IMR-90 (cell line): ENCODE measurements at regions not wholly inside any gene's neighbourhood (a gene's known extent, or its start where the extent isn't known, plus 50 kb on each side); places are given as distances from the start of the nearest gene placed in this dataset.
A peak's percentile ranks its signal among the peaks of the same experiment; 100 is the strongest.

Source experiments
- ATAC-seq: fragments of 200-7000 bp; cut with Tn5 transposase; 2 replicates; pipeline ENCODE4 v1.9.1; 2020; ENCODE audit warnings: low read depth, mild to moderate bottlenecking, moderate library complexity
- BruUV-seq: library from RNA; stranded (reverse); fragments of 400-500 nt; replicated peaks from 2 replicates; lab custom pipeline; 2021; lab: Mats Ljungman, UMichigan
- CTCF ChIA-PET: fragments of 300-600 bp; formaldehyde crosslinking; extraction: SDS; loops from one replicate; lab custom pipeline; 2021; ENCODE audit warnings: antibody characterized with exemption; lab: Yijun Ruan, JAX
- POLR2A ChIA-PET: fragments of 300-600 bp; sonication (Branson Sonifier 250); formaldehyde crosslinking; loops from one replicate; lab custom pipeline; 2022; ENCODE audit warnings: antibody characterized with exemption; ENCODE audit not compliant: unreplicated experiment; lab: Charles Lee
- DNase-seq: peaks from one replicate; pipeline ENCODE4 v3.0.0; 2013
- H2AFZ ChIP-seq: replicated peaks from 2 replicates; pipeline ENCODE3; 2013; ENCODE audit warnings: low read length, mild to moderate bottlenecking; ENCODE audit not compliant: poor library complexity
- H2AK5ac ChIP-seq: 2 replicates; pipeline ENCODE4 v1.6.1; 2013; ENCODE audit warnings: low read depth, low read length, inconsistent platforms
- H2AK9ac ChIP-seq: replicated peaks from 2 replicates; pipeline ENCODE3; 2013; ENCODE audit warnings: mild to moderate bottlenecking, low read depth, low read length, moderate library complexity; ENCODE audit not compliant: poor library complexity
- H2BK120ac ChIP-seq: 2 replicates; pipeline ENCODE4 v1.6.1; 2013; ENCODE audit warnings: low read depth, low read length, inconsistent platforms
- H2BK15ac ChIP-seq: 3 replicates; pipeline ENCODE4 v1.6.1; 2013; ENCODE audit warnings: low read depth, low read length, inconsistent platforms
- H2BK20ac ChIP-seq: 2 replicates; pipeline ENCODE4 v1.6.1; 2013; ENCODE audit warnings: low read depth, mild to moderate bottlenecking, inconsistent platforms, low read length, moderate library complexity
- H2BK5ac ChIP-seq: 2 replicates; pipeline ENCODE4 v1.6.1; 2013; ENCODE audit warnings: mild to moderate bottlenecking, low read depth, low read length, inconsistent platforms; ENCODE audit not compliant: poor library complexity, severe bottlenecking
- H3K14ac ChIP-seq: replicated peaks from 2 replicates; pipeline ENCODE4 v1.6.1; 2013; ENCODE audit warnings: low read depth, low read length, inconsistent platforms
- H3K18ac ChIP-seq: 2 replicates; pipeline ENCODE4 v1.6.1; 2013; ENCODE audit warnings: low read depth, low read length, control low read depth
- H3K23ac ChIP-seq: 2 replicates; pipeline ENCODE4 v1.6.1; 2013; ENCODE audit warnings: low read depth, low read length, inconsistent platforms
- H3K27ac ChIP-seq: 2 replicates; pipeline ENCODE4 v1.5.1; 2013; ENCODE audit warnings: mild to moderate bottlenecking, control low read depth, low read length; ENCODE audit not compliant: insufficient read depth
- H3K27me3 ChIP-seq: 2 replicates; pipeline ENCODE4 v1.6.1; 2013; ENCODE audit warnings: low read length; ENCODE audit not compliant: control insufficient read depth, insufficient read depth
- H3K36me3 ChIP-seq: 2 replicates; pipeline ENCODE4 v1.6.1; 2013; ENCODE audit warnings: low read length, mixed read lengths; ENCODE audit not compliant: control insufficient read depth, insufficient read depth
- H3K4ac ChIP-seq: 2 replicates; pipeline ENCODE4 v1.6.1; 2013; ENCODE audit warnings: low read depth, low read length, inconsistent platforms
- H3K4me1 ChIP-seq: 2 replicates; pipeline ENCODE4 v1.6.1; 2013; ENCODE audit warnings: low read length, mixed read lengths; ENCODE audit not compliant: control insufficient read depth, insufficient read depth
- H3K4me2 ChIP-seq: 2 replicates; pipeline ENCODE4 v1.6.1; 2013; ENCODE audit warnings: low read depth, mild to moderate bottlenecking, control low read depth, low read length, moderate library complexity
- H3K4me3 ChIP-seq: 2 replicates; pipeline ENCODE4 v1.5.1; 2013; ENCODE audit warnings: low read depth, mild to moderate bottlenecking, control low read depth, low read length, moderate library complexity; ENCODE audit not compliant: insufficient read depth
- H3K56ac ChIP-seq: 2 replicates; pipeline ENCODE4 v1.6.1; 2013; ENCODE audit warnings: low read length, inconsistent platforms; ENCODE audit not compliant: insufficient read depth; ENCODE audit errors: extremely low read depth
- H3K79me1 ChIP-seq, 2 experiments: 2 replicates each; pipeline ENCODE4 v1.6.1; 2013; ENCODE audit warnings: low read length in 2 of 2, inconsistent platforms in 1 of 2, low read depth in 1 of 2
- H3K9ac ChIP-seq: 2 replicates; pipeline ENCODE4 v1.6.1; 2013; ENCODE audit warnings: low read depth, low read length, control low read depth
- H3K9me1 ChIP-seq: 2 replicates; pipeline ENCODE4 v1.6.1; 2013; ENCODE audit warnings: low read length, inconsistent platforms; ENCODE audit not compliant: insufficient read depth
- H3K9me3 ChIP-seq: 2 replicates; pipeline ENCODE4 v1.6.1; 2013; ENCODE audit warnings: low read length; ENCODE audit not compliant: control insufficient read depth, insufficient read depth
- H4K20me1 ChIP-seq: 2 replicates; pipeline ENCODE4 v1.6.1; 2013; ENCODE audit warnings: low read length, inconsistent platforms; ENCODE audit not compliant: insufficient read depth
- H4K5ac ChIP-seq: 2 replicates; pipeline ENCODE4 v1.6.1; 2013; ENCODE audit warnings: mild to moderate bottlenecking, low read depth, low read length, control low read depth
- H4K8ac ChIP-seq, 2 experiments: 2 replicates each; pipeline ENCODE4 v1.6.1; 2013; ENCODE audit warnings: low read depth in 2 of 2, low read length in 2 of 2, control low read depth in 1 of 2, inconsistent platforms in 1 of 2
- H4K91ac ChIP-seq: 2 replicates; pipeline ENCODE4 v1.6.1; 2013; ENCODE audit warnings: low read depth, low read length, inconsistent platforms; ENCODE audit not compliant: insufficient read depth
- CHD1 ChIP-seq: IDR thresholded peaks from 2 replicates; pipeline ENCODE4 v1.6.1; 2012; ENCODE audit warnings: low read depth, low read length, improper control_type of control experiment
- CTCF ChIP-seq: conservative IDR thresholded peaks from 2 replicates; pipeline ENCODE4 v1.5.1; 2012; ENCODE audit warnings: mild to moderate bottlenecking, low read depth, low read length, improper control_type of control experiment
- ELK1 ChIP-seq: fragments of 150-350 bp; IDR thresholded peaks from 2 replicates; pipeline ENCODE4 v1.6.1; 2016; ENCODE audit warnings: low read depth, mild to moderate bottlenecking, low read length, moderate library complexity, borderline replicate concordance
- FOS ChIP-seq: fragments of 150-350 bp; IDR thresholded peaks from 2 replicates; pipeline ENCODE4 v1.6.1; 2016; ENCODE audit warnings: low read depth, low read length
- MXI1 ChIP-seq: IDR thresholded peaks from 2 replicates; pipeline ENCODE4 v1.6.1; 2012; ENCODE audit warnings: low read depth, mild to moderate bottlenecking, low read length, moderate library complexity, borderline replicate concordance
- POLR2A ChIP-seq: IDR thresholded peaks from 2 replicates; pipeline ENCODE4 v1.6.1; 2012; ENCODE audit warnings: mild to moderate bottlenecking, low read depth, low read length
- RAD21 ChIP-seq: IDR thresholded peaks from 2 replicates; pipeline ENCODE4 v1.6.1; 2012; ENCODE audit warnings: low read length, improper control_type of control experiment
- RCOR1 ChIP-seq: IDR thresholded peaks from 2 replicates; pipeline ENCODE4 v1.6.1; 2012; ENCODE audit warnings: mild to moderate bottlenecking, low read length, improper control_type of control experiment; ENCODE audit not compliant: insufficient replicate concordance
- SMC3 ChIP-seq: fragments of 150-350 bp; IDR thresholded peaks from 2 replicates; pipeline ENCODE4 v1.6.1; 2016; ENCODE audit warnings: low read depth, mild to moderate bottlenecking, antibody characterized with exemption, low read length, moderate library complexity
- WGBS, 2 experiments: methylation state at CpG; one replicate each; pipeline versions ENCODE4 v1.1.5 to v1.1.7; 2013; ENCODE audit warnings: missing lambda C conversion rate in 2 of 2; ENCODE audit not compliant: insufficient read length in 1 of 2; ENCODE audit errors: extremely low coverage in 2 of 2; 5-methylcytosine and 5-hydroxymethylcytosine counted together
- dilution Hi-C: fragments of 300-500 bp; cut with HindIII; formaldehyde crosslinking; loops from one replicate; pipeline ENCODE4 v1.14.3; 2018; ENCODE audit warnings: low sequenced_read_pairs; ENCODE audit not compliant: unreplicated experiment
- in situ Hi-C: fragments of 300-500 bp; cut with MboI; formaldehyde crosslinking; loops from 3 replicates; pipeline ENCODE4 v1.14.3; 2019; ENCODE audit warnings: low sequenced_read_pairs, inconsistent platforms, mixed read lengths
- intact Hi-C: fragments of 100-400 bp; cut with micrococcal nuclease; formaldehyde crosslinking; loops from 2 replicates; pipeline ENCODE4 v1.10.0; 2022

GRCh38 chr2:146853741-146854444 is 990.9 kb upstream of the ACVR2A start:
- no peaks in the 10 kb centered on the region for H3K4me1 ChIP-seq
- no peak overlapping the region for H4K5ac ChIP-seq
- H3K4me3 ChIP-seq = no peak overlapping the region
- H3K9me1 ChIP-seq = no peaks in the 10 kb centered on the region
- TF ChIP-seq CTCF = no peak
- no peak for TF ChIP-seq MXI1
- no peak for TF ChIP-seq ELK1
- no peak for TF ChIP-seq POLR2A
- no peak for TF ChIP-seq SMC3
- no peak for TF ChIP-seq FOS
- TF ChIP-seq RAD21 = no peak
- no peak for TF ChIP-seq RCOR1
- no peak for TF ChIP-seq CHD1
- H3K14ac ChIP-seq = no peak overlapping the region
- H3K9ac ChIP-seq = no peak overlapping the region
- POLR2A ChIA-PET = no interaction called here
- no peaks in the 10 kb centered on the region; the same call in 1 of the 2 replicates for H3K9me3 ChIP-seq
- WGBS, 2 experiments = no CpG with 5 or more reads among the region's 2 CpGs
- DNase-seq (peak; percentile 12), ATAC-seq (peak; percentile 51; the same call in 1 of the 2 replicates)
- no peak overlapping the region for H2AK9ac ChIP-seq
- H4K20me1 ChIP-seq = no peaks in the 10 kb centered on the region
- no peak overlapping the region for H4K91ac ChIP-seq
- no peak overlapping the region for H2BK15ac ChIP-seq
- no peak overlapping the region for H3K4me2 ChIP-seq
- no peak overlapping the region for H3K23ac ChIP-seq
- H2BK120ac ChIP-seq = no peak overlapping the region
- intact Hi-C loops (no loop called here), in situ Hi-C loops (no loop called here), dilution Hi-C loops (no loop called here)
- no peak overlapping the region for H3K56ac ChIP-seq
- no peak overlapping the region for H2AFZ ChIP-seq
- no peak overlapping the region for H2BK5ac ChIP-seq
- no peak overlapping the region for H3K27ac ChIP-seq
- H3K18ac ChIP-seq = no peak overlapping the region
- H3K79me1 ChIP-seq = no peaks in the 10 kb centered on the region
- H3K27me3 ChIP-seq = no peaks in the 10 kb centered on the region
- BruUV-seq = no TSS peak
- CTCF ChIA-PET = no interaction called here
- H2BK20ac ChIP-seq = no peak overlapping the region
- no peak overlapping the region for H4K8ac ChIP-seq
- H3K36me3 ChIP-seq = no peaks in the 10 kb centered on the region
- H2AK5ac ChIP-seq = no peak overlapping the region
- H3K4ac ChIP-seq = no peak overlapping the region
